ENCODE measurements at regions not wholly inside any gene's neighbourhood (a gene's known extent, or its start where the extent isn't known, plus 50 kb on each side); places are given as distances from the start of the nearest gene placed in this dataset.

DNA sequence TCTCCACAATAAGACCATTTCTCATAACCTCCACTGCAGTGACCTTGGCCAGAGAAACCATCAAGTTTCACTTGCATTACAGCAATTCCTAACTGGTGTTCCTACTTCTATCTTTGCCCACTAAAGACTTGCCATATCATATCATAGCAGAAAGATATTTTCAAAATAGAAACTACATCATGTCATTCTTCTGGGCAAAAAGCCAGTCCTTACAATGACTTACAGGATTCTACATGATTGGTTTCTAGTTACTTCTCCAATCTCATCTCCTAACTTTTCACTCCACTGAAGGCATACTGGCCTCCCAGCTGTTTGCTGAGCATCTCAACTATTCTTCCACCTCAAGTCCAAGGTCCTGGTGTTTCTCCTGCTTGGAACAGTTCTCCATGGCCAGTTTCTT, 151.4 kb downstream of the HNMT start:
- POLR2A ChIA-PET, result no interaction called here

DNA sequence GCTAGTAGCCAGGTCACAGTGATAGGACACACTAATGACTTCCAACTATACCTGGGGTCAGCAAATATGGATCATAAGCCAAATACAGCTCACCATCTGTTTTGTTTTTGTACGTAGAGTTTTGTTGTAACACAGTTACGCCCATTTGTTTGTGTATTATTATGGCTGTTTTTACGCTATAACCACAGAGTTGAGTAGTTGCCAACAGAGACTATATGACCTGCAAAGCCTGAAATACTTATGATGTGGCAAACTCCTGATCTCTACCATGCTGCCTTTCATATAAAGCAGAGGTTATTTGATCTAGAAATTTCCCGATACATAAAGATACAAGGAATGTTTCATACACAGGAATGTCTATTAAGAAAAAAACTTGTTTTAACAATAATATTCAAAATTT, 152.2 kb downstream of the HNMT start:
- H3K27me3 Mint-ChIP-seq, result no peaks in the 10 kb centered on the region
- no peaks in the 10 kb centered on the region for H3K4me1 Mint-ChIP-seq (ENCODE audit: low read depth)
- Histone ChIP-seq H3K4me1 (ENCODE audit: insufficient read depth, low read length) (no peaks in the 10 kb centered on the region), H3K27ac (ENCODE audit: low read depth in 1 of 2, low read length in 2 of 2) (no peak overlapping the region), H3K9me3 (ENCODE audit: control insufficient read depth in 1 of 2, insufficient read depth in 1 of 2, low read length in 2 of 2) (no peaks in the 10 kb centered on the region), H3K4me3 (ENCODE audit: low read length) (no peak overlapping the region), H3K36me3 (ENCODE audit: insufficient read depth, low read length) (no peaks in the 10 kb centered on the region), H3K27me3 (ENCODE audit: control insufficient read depth in 1 of 2, insufficient read depth in 2 of 2, low read length in 2 of 2) (no peaks in the 10 kb centered on the region)
- no peak overlapping the region for H3K27ac Mint-ChIP-seq
- H3K4me3 Mint-ChIP-seq, result no peak overlapping the region
- TF ChIP-seq, protein P1, sequence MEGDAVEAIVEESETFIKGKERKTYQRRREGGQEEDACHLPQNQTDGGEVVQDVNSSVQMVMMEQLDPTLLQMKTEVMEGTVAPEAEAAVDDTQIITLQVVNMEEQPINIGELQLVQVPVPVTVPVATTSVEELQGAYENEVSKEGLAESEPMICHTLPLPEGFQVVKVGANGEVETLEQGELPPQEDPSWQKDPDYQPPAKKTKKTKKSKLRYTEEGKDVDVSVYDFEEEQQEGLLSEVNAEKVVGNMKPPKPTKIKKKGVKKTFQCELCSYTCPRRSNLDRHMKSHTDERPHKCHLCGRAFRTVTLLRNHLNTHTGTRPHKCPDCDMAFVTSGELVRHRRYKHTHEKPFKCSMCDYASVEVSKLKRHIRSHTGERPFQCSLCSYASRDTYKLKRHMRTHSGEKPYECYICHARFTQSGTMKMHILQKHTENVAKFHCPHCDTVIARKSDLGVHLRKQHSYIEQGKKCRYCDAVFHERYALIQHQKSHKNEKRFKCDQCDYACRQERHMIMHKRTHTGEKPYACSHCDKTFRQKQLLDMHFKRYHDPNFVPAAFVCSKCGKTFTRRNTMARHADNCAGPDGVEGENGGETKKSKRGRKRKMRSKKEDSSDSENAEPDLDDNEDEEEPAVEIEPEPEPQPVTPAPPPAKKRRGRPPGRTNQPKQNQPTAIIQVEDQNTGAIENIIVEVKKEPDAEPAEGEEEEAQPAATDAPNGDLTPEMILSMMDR (IDR thresholded peaks at IDR 0.05), result no peak
- ATAC-seq (ENCODE audit: poor library complexity) (no peak), DNase-seq (no peak)
- ChIA-PET POLR2A (no interaction called here), CTCF (no interaction called here)
- peaks cover 5% of the 10 kb centered on the region for H3K9me3 Mint-ChIP-seq
- intact Hi-C loops (cut with DNase I, micrococcal nuclease), result no loop called here
- H3K36me3 Mint-ChIP-seq (ENCODE audit: low read depth), result no peaks in the 10 kb centered on the region

More for the DNA sequence above, 151.4 kb downstream of the HNMT start:
- intact Hi-C loops (cut with DNase I, micrococcal nuclease), result no loop called here
- CTCF ChIA-PET, result no interaction called here
- H3K27ac Mint-ChIP-seq, result no peak overlapping the region
- no peaks in the 10 kb centered on the region for H3K4me1 ChIP-seq (ENCODE audit: insufficient read depth, low read length)
- no peaks in the 10 kb centered on the region for H3K36me3 ChIP-seq (ENCODE audit: insufficient read depth, low read length)
- DNase-seq, result no peak
- TF ChIP-seq, protein P1 (IDR thresholded peaks at IDR 0.05), result no peak
- H3K27me3 Mint-ChIP-seq, result no peaks in the 10 kb centered on the region
- H3K36me3 Mint-ChIP-seq (ENCODE audit: low read depth), result no peaks in the 10 kb centered on the region
- H3K9me3 Mint-ChIP-seq, result peaks cover 5% of the 10 kb centered on the region
- no peak overlapping the region for H3K4me3 ChIP-seq (ENCODE audit: low read length)
- H3K27ac ChIP-seq (ENCODE audit: low read depth in 1 of 2, low read length in 2 of 2), result no peak overlapping the region
- ATAC-seq (ENCODE audit: poor library complexity), result no peak
- H3K27me3 ChIP-seq (ENCODE audit: control insufficient read depth in 1 of 2, insufficient read depth in 2 of 2, low read length in 2 of 2), result no peaks in the 10 kb centered on the region
- H3K4me3 Mint-ChIP-seq, result no peak overlapping the region
- H3K9me3 ChIP-seq (ENCODE audit: control insufficient read depth in 1 of 2, insufficient read depth in 1 of 2, low read length in 2 of 2), result no peaks in the 10 kb centered on the region
- H3K4me1 Mint-ChIP-seq (ENCODE audit: low read depth), result no peaks in the 10 kb centered on the region

DNA sequence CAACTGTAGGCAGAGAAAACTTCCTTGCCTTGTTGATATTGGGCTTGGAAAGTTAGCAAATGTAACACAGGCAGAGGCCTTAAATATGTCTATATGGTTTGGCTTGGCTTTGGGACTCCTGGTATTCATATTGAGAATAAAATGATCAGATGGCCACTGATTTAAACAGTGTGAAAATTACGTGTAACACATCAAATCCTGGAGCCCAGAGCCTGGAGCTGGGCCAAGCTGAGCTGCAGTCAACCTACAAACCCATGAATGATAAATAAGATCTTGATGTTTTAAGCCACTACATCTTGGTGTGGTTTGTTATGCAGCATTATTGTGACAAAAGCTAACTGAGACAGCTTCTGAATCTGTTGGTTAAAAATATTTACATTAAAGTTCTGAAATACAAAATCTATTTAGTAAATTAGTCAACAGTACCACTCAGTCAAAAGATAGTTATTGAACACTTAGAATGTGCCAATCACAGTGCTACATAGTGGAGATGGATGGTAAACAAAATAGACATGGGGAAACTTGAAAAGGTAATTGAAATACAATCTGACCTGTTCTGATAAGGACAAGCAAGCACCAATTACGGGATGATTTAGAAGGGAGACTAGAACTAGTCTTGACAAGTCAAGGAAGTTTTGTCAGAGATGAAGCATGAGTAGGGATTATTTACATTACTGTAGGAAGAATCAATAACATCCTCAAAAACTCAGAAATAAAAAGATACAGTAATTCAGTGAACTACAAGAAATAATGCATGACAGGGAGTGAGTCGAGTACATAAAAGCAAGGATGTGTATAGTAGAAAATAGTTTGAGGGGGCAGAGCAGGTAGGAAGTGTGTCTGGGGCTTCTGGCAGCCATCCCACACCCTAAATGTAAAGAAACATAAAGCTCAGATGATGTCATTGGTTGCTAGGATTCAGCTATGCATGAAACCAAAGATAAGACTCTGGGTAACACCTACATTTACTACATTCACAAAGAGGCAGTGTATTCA, 157.7 kb downstream of the HNMT start:
- intact Hi-C loops (cut with DNase I, micrococcal nuclease), result no loop called here
- Mint-ChIP-seq H3K36me3 (ENCODE audit: low read depth) (no peaks in the 10 kb centered on the region), H3K27ac (no peak overlapping the region), H3K9me3 (no peaks in the 10 kb centered on the region), H3K4me1 (ENCODE audit: low read depth) (no peaks in the 10 kb centered on the region), H3K27me3 (no peaks in the 10 kb centered on the region), H3K4me3 (no peak overlapping the region)
- CTCF ChIA-PET, result no interaction called here
- no peaks in the 10 kb centered on the region for H3K9me3 ChIP-seq (ENCODE audit: control insufficient read depth in 1 of 2, insufficient read depth in 1 of 2, low read length in 2 of 2)
- ATAC-seq (ENCODE audit: poor library complexity), result no peak
- TF ChIP-seq, protein P1 (IDR thresholded peaks at IDR 0.05), result no peak
- no peak overlapping the region for H3K4me3 ChIP-seq (ENCODE audit: low read length)
- POLR2A ChIA-PET, result no interaction called here
- no peaks in the 10 kb centered on the region for H3K27me3 ChIP-seq (ENCODE audit: control insufficient read depth in 1 of 2, insufficient read depth in 2 of 2, low read length in 2 of 2)
- H3K27ac ChIP-seq (ENCODE audit: low read depth in 1 of 2, low read length in 2 of 2), result no peak overlapping the region
- no peaks in the 10 kb centered on the region for H3K4me1 ChIP-seq (ENCODE audit: insufficient read depth, low read length)
- no peak for DNase-seq
- H3K36me3 ChIP-seq (ENCODE audit: insufficient read depth, low read length), result no peaks in the 10 kb centered on the region

Data from CD4-positive, alpha-beta T cell (primary cell).